Right lobe of liver (tissue), 6 donors: ENCODE measurements at regions not wholly inside any gene's neighbourhood (a gene's known extent, or its start where the extent isn't known, plus 50 kb on each side); places are given as distances from the start of the nearest gene placed in this dataset.
"Not testable (repeated sequence)": the region's sequence is repeated elsewhere in the genome, so short reads cannot be mapped to it uniquely, and the experiment has no call there.

Source experiments
- ATAC-seq, 4 donors: fragments of 200-7000 bp; cut with Tn5 transposase; one replicate each; pipeline ENCODE4 v1.9.1; 2020; ENCODE audit warnings: mild to moderate bottlenecking in 4 of 4, moderate library complexity in 4 of 4
- DNase-seq, 3 donors: peaks; one replicate each; pipeline ENCODE4 v3.0.0-alpha.2; 2020
- H3K27ac ChIP-seq, 3 donors: fragments of 200-600 bp; one replicate each; pipeline ENCODE4 v1.8.0; 2022
- H3K27me3 ChIP-seq, 2 donors: fragments of 200-600 bp; one replicate each; pipeline ENCODE4 v1.8.0; 2022
- H3K36me3 ChIP-seq, 4 donors: fragments of 200-600 bp; sonication (generic) in 1 of 4; one replicate each; pipeline versions ENCODE4 v1.5.1 to v1.8.0; 2017 to 2022; ENCODE audit warnings: control low read depth in 1 of 4
- H3K4me1 ChIP-seq, 4 donors: fragments of 200-600 bp; sonication (generic) in 1 of 4; one replicate each; pipeline versions ENCODE4 v1.5.1 to v1.8.0; 2017 to 2022; ENCODE audit warnings: control low read depth in 1 of 4
- H3K4me3 ChIP-seq, 3 donors: fragments of 200-600 bp; one replicate each; pipeline ENCODE4 v1.8.0; 2022
- H3K9me3 ChIP-seq, 4 donors: fragments of 200-600 bp; sonication (generic) in 1 of 4; one replicate each; pipeline versions ENCODE4 v1.5.1 to v1.8.0; 2017 to 2022; ENCODE audit warnings: control low read depth in 1 of 4
- POLR2A ChIP-seq: fragments of 450-650 bp; IDR thresholded peaks from one replicate; pipeline ENCODE4 v1.6.1; 2017; ENCODE audit warnings: antibody characterized with exemption, mild to moderate bottlenecking
- WGBS: methylation state at CpG from one replicate; pipeline ENCODE4 v1.1.6; 2018; ENCODE audit warnings: low coverage, low lambda C conversion rate; ENCODE audit not compliant: insufficient coverage; ENCODE audit errors: missing lambda C conversion rate; 5-methylcytosine and 5-hydroxymethylcytosine counted together
- intact Hi-C, 2 donors: fragments of 100-400 bp; cut with DNase I; formaldehyde crosslinking; loops; one replicate each; pipeline versions ENCODE4 v1.11.2 to v1.14.1; 2022
- TF ChIP-seq, protein P1 (sequence below), 4 donors: fragments of 200-600 bp in 3 of 4; fragments of 450-650 bp in 1 of 4; IDR thresholded peaks; one replicate each; pipeline versions ENCODE4 v1.5.1 to v1.8.0; 2016 to 2022; ENCODE audit warnings: antibody characterized with exemption in 4 of 4, mild to moderate bottlenecking in 2 of 4
- donor health status: DM: no; HTN: yes; CAD: no.
- donor health status: DM: no; HTN: no; CAD: no.
- donor health status: DM: no; HTN: no; CAD: no.
- donor health status: DM: no; HTN: yes; CAD: no.
- donor health status: DM: no; HTN: yes; CAD: no.

GRCh38 chr13:43970520-43971242, 91.0 kb downstream of the LACC1 start:
- H3K4me1 ChIP-seq, DNase-seq, H3K36me3 ChIP-seq, intact Hi-C loops, H3K9me3 ChIP-seq, ATAC-seq, H3K4me3 ChIP-seq, H3K27ac ChIP-seq, H3K27me3 ChIP-seq: not testable (repeated sequence)
- no CpG with 5 or more reads among the region's 36 CpGs for WGBS

DNA sequence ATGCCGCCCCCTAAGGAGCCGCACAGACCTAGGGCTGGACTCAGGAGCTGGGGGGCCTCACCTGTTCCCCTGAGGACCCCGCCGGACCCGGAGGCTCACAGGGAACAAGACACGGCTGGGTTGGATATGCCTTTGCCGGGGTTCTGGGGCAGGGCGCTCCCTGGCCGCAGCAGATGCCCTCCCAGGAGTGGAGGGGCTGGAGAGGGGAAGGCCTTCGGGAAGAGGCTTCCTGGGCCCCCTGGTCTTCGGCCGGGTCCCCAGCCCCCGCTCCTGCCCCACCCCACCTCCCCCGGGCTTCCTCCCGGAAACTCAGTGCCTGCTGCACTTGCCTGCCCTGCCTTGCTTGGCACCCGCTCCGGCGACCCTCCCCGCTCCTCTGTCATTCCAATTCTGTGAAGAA, 91.6 kb downstream of the LACC1 start:
- ATAC-seq = peak in 1 of 4 donors; percentile 46
- DNase-seq, H3K4me3 ChIP-seq, H3K36me3 ChIP-seq, H3K27ac ChIP-seq, H3K4me1 ChIP-seq, H3K9me3 ChIP-seq, intact Hi-C loops, H3K27me3 ChIP-seq: not testable (repeated sequence)
- no CpG with 5 or more reads among the region's 19 CpGs for WGBS

DNA sequence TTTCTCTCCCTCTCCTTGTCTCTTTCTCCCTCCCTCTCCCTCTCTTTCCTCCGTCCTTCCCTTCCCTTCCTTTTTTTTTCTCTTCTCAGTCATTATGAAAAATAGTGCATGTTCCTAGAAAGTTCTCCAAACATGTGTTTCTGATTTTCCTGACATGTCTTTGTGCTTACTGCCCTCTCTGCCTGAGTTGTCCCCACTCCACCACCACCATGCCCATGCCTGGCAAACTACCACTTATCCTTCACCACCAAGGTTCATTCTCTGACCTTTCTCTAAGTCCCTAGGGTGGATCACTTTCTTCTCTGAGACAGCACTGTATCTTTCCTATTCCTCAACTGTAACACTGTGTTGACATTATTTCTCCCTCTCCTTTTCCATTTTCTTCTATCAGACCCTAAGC, 98.2 kb downstream of the LACC1 start:
- intact Hi-C loops = no loop called here
- no peak for DNase-seq
- Histone ChIP-seq H3K4me3 (no peak overlapping the region), H3K36me3 (no peaks in the 10 kb centered on the region), H3K4me1 (peaks cover 0 to 10% (median 0%) of the 10 kb centered on the region in 4 donors), H3K9me3 (no peaks in the 10 kb centered on the region), H3K27me3 (no peaks in the 10 kb centered on the region), H3K27ac (no peak overlapping the region)
- 93% methylated on average over 1 of the region's 1 CpG for WGBS
- TF ChIP-seq, protein P1, sequence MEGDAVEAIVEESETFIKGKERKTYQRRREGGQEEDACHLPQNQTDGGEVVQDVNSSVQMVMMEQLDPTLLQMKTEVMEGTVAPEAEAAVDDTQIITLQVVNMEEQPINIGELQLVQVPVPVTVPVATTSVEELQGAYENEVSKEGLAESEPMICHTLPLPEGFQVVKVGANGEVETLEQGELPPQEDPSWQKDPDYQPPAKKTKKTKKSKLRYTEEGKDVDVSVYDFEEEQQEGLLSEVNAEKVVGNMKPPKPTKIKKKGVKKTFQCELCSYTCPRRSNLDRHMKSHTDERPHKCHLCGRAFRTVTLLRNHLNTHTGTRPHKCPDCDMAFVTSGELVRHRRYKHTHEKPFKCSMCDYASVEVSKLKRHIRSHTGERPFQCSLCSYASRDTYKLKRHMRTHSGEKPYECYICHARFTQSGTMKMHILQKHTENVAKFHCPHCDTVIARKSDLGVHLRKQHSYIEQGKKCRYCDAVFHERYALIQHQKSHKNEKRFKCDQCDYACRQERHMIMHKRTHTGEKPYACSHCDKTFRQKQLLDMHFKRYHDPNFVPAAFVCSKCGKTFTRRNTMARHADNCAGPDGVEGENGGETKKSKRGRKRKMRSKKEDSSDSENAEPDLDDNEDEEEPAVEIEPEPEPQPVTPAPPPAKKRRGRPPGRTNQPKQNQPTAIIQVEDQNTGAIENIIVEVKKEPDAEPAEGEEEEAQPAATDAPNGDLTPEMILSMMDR (IDR thresholded peaks at IDR 0.05) = no peak
- no peak for TF ChIP-seq POLR2A
- no peak for ATAC-seq

DNA sequence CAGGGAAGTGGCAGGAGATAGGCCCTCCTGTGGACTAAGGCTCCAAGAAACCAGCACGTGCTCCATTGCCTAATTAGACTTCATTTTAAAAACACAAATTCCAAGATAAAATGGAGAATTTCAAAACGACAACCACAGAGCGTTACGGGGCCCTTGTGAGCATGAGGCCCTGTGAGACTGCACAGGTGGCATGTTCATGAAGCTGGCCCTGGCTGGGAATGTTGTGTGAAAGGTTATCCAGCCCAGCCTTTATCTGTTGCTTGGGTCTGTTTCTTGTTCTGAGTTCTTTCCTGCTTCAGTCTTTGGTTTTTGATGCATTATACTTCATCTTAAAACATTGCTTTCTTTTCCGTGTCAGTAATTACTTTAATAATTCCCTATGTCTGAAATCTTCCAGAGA, 99.0 kb downstream of the LACC1 start:
- 80% methylated on average over 5 of the region's 5 CpGs for WGBS
- no peak overlapping the region for H3K27ac ChIP-seq
- intact Hi-C loops = no loop called here

GRCh38 chr13:43979492-43979891, 99.8 kb downstream of the LACC1 start:
- intact Hi-C loops = no loop called here
- TF ChIP-seq, protein P1 (IDR thresholded peaks at IDR 0.05) = no peak
- no peak for TF ChIP-seq POLR2A
- WGBS = 100% methylated on average over 1 of the region's 2 CpGs

More for the DNA sequence above, 99.0 kb downstream of the LACC1 start:
- Histone ChIP-seq H3K27me3 (no peaks in the 10 kb centered on the region), H3K36me3 (no peaks in the 10 kb centered on the region), H3K4me3 (no peak overlapping the region), H3K4me1 (peaks cover 0 to 10% (median 0%) of the 10 kb centered on the region in 4 donors), H3K9me3 (no peaks in the 10 kb centered on the region)
- TF ChIP-seq, protein P1 (IDR thresholded peaks at IDR 0.05) = no peak
- TF ChIP-seq POLR2A = no peak
- DNase-seq (no peak), ATAC-seq (no peak)

More at GRCh38 chr13:43979492-43979891, 99.8 kb downstream of the LACC1 start:
- no peak overlapping the region for H3K4me3 ChIP-seq
- no peaks in the 10 kb centered on the region for H3K36me3 ChIP-seq
- no peaks in the 10 kb centered on the region for H3K9me3 ChIP-seq
- H3K27ac ChIP-seq = no peak overlapping the region
- no peak for DNase-seq
- ATAC-seq = no peak
- H3K4me1 ChIP-seq = peaks cover 0 to 10% (median 0%) of the 10 kb centered on the region in 4 donors
- H3K27me3 ChIP-seq = no peaks in the 10 kb centered on the region
